SK-N-MC (cell line): ENCODE measurements at regions not wholly inside any gene's neighbourhood (a gene's known extent, or its start where the extent isn't known, plus 50 kb on each side); places are given as distances from the start of the nearest gene placed in this dataset.

Experiments
- FOXP2 ChIP-seq: optimal IDR thresholded peaks from 2 replicates; pipeline ENCODE3; 2011; ENCODE audit warnings: mild to moderate bottlenecking, moderate library complexity; ENCODE audit not compliant: insufficient read depth; ENCODE audit errors: extremely low read length, control extremely low read depth
- POLR2AphosphoS5 ChIP-seq: IDR thresholded peaks from 2 replicates; pipeline ENCODE4 v1.6.1; 2012; ENCODE audit warnings: mild to moderate bottlenecking, low read depth, low read length, borderline replicate concordance

DNA sequence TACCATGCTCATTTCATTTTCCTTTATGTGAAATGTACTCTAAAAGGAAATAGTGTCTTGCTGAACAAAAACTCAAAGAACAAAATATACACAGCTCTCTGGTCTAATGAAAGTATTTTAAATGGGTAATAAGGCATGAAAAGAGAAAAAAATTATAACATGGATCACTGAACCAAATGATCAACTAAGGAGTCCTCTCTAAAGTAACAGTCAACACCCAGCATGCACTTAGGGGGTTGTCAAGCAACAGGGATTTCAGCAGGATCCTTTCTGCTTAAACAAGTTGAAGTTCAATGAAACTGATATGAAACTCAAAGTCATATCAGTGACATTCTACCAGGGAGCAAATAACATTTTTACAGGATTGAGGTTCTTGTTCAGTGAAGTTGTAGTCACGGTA lies 398.8 kb downstream of the SEC23A start:
- TF ChIP-seq POLR2AphosphoS5 (no peak), FOXP2 (no peak)
